ENCODE measurements at regions not wholly inside any gene's neighbourhood (a gene's known extent, or its start where the extent isn't known, plus 50 kb on each side); places are given as distances from the start of the nearest gene placed in this dataset.

GRCh38 chr9:13705918-13706317 lies 426.4 kb upstream of the MPDZ start:
- H3K4me1 ChIP-seq (ENCODE audit: control insufficient read depth, extremely low read depth, insufficient read depth, low read length): no peaks in the 10 kb centered on the region
- no peaks in the 10 kb centered on the region for H3K79me2 ChIP-seq (ENCODE audit: control insufficient read depth, insufficient read depth, low read length)
- no peak overlapping the region for H3K4me3 ChIP-seq (ENCODE audit: control insufficient read depth in 2 of 3, extremely low read depth in 1 of 3, insufficient read depth in 2 of 3, low read depth in 1 of 3, low read length in 3 of 3)
- dilution Hi-C loops (cut with MboI; ENCODE audit: extremely low pct_ligation_motif_present, low sequenced_read_pairs): no loop called here
- DNase-seq (ENCODE audit: low read depth, low spot score) (no peak), FAIRE-seq (peak; percentile 20)
- H3K27me3 ChIP-seq (ENCODE audit: control insufficient read depth, extremely low read depth, insufficient read depth, low read length): no peaks in the 10 kb centered on the region
- no peaks in the 10 kb centered on the region for H3K9me3 ChIP-seq (ENCODE audit: control insufficient read depth, low read depth, low read length)
- H3K9ac ChIP-seq (ENCODE audit: control insufficient read depth, extremely low read depth, insufficient read depth, low read length): no peak overlapping the region
- no peaks in the 10 kb centered on the region for H3K9me1 ChIP-seq (ENCODE audit: control insufficient read depth, extremely low read depth, insufficient read depth, low read length)
- H3K36me3 ChIP-seq (ENCODE audit: control insufficient read depth in 2 of 2, extremely low read depth in 1 of 2, insufficient read depth in 2 of 2, low read length in 2 of 2): no peaks in the 10 kb centered on the region
- H2AFZ ChIP-seq (ENCODE audit: control insufficient read depth, low read length): no peak overlapping the region
- no peaks in the 10 kb centered on the region for H4K20me1 ChIP-seq (ENCODE audit: control insufficient read depth, extremely low read depth, insufficient read depth, low read length)
- H3K4me2 ChIP-seq (ENCODE audit: control insufficient read depth, extremely low read depth, insufficient read depth, low read depth, low read length): no peak overlapping the region
- H3K27ac ChIP-seq (ENCODE audit: control insufficient read depth, insufficient read depth, low read length): no peak overlapping the region
- TF ChIP-seq CTCF (optimal IDR thresholded peaks at IDR 0.05 in 1 of 3, IDR thresholded peaks at IDR 0.05 in 1 of 3, conservative IDR thresholded peaks at IDR 0.05 in 1 of 3; ENCODE audit: extremely low read depth in 1 of 3, insufficient read depth in 2 of 3, low read length in 3 of 3): no peak
- no peak for TF ChIP-seq EZH2 (IDR thresholded peaks at IDR 0.05; ENCODE audit: low read length)

- H3K9ac ChIP-seq (ENCODE audit: control insufficient read depth, extremely low read depth, insufficient read depth, low read length): no peak overlapping the region
- no peak overlapping the region for H3K4me3 ChIP-seq (ENCODE audit: control insufficient read depth in 2 of 3, extremely low read depth in 1 of 3, insufficient read depth in 2 of 3, low read depth in 1 of 3, low read length in 3 of 3)
- DNase-seq (ENCODE audit: low read depth, low spot score): no peak
- no peaks in the 10 kb centered on the region for H3K27me3 ChIP-seq (ENCODE audit: control insufficient read depth, extremely low read depth, insufficient read depth, low read length)
- no peak for TF ChIP-seq EZH2 (IDR thresholded peaks at IDR 0.05; ENCODE audit: low read length)
- TF ChIP-seq CTCF (optimal IDR thresholded peaks at IDR 0.05 in 1 of 3, IDR thresholded peaks at IDR 0.05 in 1 of 3, conservative IDR thresholded peaks at IDR 0.05 in 1 of 3; ENCODE audit: extremely low read depth in 1 of 3, insufficient read depth in 2 of 3, low read length in 3 of 3): no peak
- no peaks in the 10 kb centered on the region for H3K9me1 ChIP-seq (ENCODE audit: control insufficient read depth, extremely low read depth, insufficient read depth, low read length)
- FAIRE-seq: peak; percentile 13
- no peaks in the 10 kb centered on the region for H4K20me1 ChIP-seq (ENCODE audit: control insufficient read depth, extremely low read depth, insufficient read depth, low read length)
- dilution Hi-C loops (cut with MboI; ENCODE audit: extremely low pct_ligation_motif_present, low sequenced_read_pairs): no loop called here
- H3K4me2 ChIP-seq (ENCODE audit: control insufficient read depth, extremely low read depth, insufficient read depth, low read depth, low read length): no peak overlapping the region
- H3K36me3 ChIP-seq (ENCODE audit: control insufficient read depth in 2 of 2, extremely low read depth in 1 of 2, insufficient read depth in 2 of 2, low read length in 2 of 2): no peaks in the 10 kb centered on the region
- H3K4me1 ChIP-seq (ENCODE audit: control insufficient read depth, extremely low read depth, insufficient read depth, low read length): no peaks in the 10 kb centered on the region
- H3K27ac ChIP-seq (ENCODE audit: control insufficient read depth, insufficient read depth, low read length): no peak overlapping the region
- no peaks in the 10 kb centered on the region for H3K79me2 ChIP-seq (ENCODE audit: control insufficient read depth, insufficient read depth, low read length)
- no peak overlapping the region for H2AFZ ChIP-seq (ENCODE audit: control insufficient read depth, low read length)
- no peaks in the 10 kb centered on the region for H3K9me3 ChIP-seq (ENCODE audit: control insufficient read depth, low read depth, low read length)
Observed at GRCh38 chr9:13705373-13705772, 425.9 kb upstream of the MPDZ start.

Measured in keratinocyte (primary cell).